ENCODE measurements at regions not wholly inside any gene's neighbourhood (a gene's known extent, or its start where the extent isn't known, plus 50 kb on each side); places are given as distances from the start of the nearest gene placed in this dataset.
A peak's percentile ranks its signal among the peaks of the same experiment; 100 is the strongest.

DNA sequence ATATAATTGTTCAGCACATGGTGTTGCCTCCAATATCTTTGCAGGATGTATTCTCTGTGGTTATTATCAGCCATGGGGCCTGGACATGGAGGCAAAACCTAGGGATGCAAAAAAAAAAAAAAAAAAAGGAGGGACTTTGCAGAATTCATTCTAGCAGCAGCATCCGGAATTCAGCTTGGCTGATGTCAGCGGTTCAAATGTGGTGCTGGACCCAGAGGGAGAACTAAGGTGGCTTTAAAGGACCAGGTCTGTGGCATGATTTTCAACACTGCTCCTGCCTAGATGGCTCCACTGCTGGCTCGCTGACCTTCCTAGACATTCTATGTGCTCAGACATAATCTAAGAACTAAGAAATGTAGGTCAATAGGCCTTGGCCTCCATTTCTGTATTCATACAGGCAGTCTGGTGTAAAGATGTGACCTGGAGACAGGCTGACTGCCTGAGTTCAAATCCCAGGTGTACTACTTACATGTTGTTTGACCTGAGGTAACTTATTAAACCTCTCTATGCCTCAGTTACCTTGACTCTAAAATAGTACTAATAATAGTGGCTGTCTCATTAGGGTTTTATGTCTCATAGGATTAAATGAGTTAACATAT lies 108.6 kb downstream of the PPM1A start:
- TF ChIP-seq ZNF23 (tag by site-specific recombination; IDR thresholded peaks at IDR 0.05; ENCODE audit: borderline replicate concordance) (no peak), ZNF585B (tag by site-specific recombination; IDR thresholded peaks at IDR 0.05) (no peak), BCL11B (tag by site-specific recombination; IDR thresholded peaks at IDR 0.05; ENCODE audit: low read depth) (no peak), KLF9 (tag by site-specific recombination; IDR thresholded peaks at IDR 0.05; ENCODE audit: low read depth) (no peak), ZNF561 (tag by site-specific recombination; IDR thresholded peaks at IDR 0.05; ENCODE audit: borderline replicate concordance) (no peak), ZNF155 (tag by site-specific recombination; IDR thresholded peaks at IDR 0.05) (no peak), ZNF175 (tag by site-specific recombination; IDR thresholded peaks at IDR 0.05) (no peak), KLF10 (tag by site-specific recombination; IDR thresholded peaks at IDR 0.05) (no peak), ZNF623 (tag by site-specific recombination; IDR thresholded peaks at IDR 0.05) (no peak), ZNF558 (tag by site-specific recombination; IDR thresholded peaks at IDR 0.05) (no peak), ZNF366 (tag by site-specific recombination; conservative IDR thresholded peaks at IDR 0.05) (no peak)
- TF ChIP-seq, protein P1, sequence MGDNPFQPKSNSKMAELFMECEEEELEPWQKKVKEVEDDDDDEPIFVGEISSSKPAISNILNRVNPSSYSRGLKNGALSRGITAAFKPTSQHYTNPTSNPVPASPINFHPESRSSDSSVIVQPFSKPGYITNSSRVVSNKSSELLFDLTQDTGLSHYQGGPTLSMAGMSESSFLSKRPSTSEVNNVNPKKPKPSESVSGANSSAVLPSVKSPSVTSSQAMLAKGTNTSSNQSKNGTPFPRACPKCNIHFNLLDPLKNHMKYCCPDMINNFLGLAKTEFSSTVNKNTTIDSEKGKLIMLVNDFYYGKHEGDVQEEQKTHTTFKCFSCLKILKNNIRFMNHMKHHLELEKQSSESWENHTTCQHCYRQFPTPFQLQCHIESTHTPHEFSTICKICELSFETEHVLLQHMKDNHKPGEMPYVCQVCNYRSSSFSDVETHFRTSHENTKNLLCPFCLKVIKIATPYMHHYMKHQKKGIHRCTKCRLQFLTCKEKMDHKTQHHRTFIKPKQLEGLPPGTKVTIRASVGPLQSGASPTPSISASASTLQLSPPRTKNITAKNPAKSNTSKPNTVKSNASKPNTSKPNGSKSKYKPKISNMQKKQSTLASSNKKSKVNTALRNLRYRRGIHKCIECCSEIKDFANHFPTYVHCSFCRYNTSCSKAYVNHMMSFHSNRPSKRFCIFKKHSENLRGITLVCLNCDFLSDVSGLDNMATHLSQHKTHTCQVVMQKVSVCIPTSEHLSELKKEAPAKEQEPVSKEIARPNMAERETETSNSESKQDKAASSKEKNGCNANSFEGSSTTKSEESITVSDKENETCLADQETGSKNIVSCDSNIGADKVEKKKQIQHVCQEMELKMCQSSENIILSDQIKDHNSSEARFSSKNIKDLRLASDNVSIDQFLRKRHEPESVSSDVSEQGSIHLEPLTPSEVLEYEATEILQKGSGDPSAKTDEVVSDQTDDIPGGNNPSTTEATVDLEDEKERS (tag by site-specific recombination; IDR thresholded peaks at IDR 0.05) = no peak
- TF ChIP-seq, protein P2, sequence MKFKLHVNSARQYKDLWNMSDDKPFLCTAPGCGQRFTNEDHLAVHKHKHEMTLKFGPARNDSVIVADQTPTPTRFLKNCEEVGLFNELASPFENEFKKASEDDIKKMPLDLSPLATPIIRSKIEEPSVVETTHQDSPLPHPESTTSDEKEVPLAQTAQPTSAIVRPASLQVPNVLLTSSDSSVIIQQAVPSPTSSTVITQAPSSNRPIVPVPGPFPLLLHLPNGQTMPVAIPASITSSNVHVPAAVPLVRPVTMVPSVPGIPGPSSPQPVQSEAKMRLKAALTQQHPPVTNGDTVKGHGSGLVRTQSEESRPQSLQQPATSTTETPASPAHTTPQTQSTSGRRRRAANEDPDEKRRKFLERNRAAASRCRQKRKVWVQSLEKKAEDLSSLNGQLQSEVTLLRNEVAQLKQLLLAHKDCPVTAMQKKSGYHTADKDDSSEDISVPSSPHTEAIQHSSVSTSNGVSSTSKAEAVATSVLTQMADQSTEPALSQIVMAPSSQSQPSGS (tag by site-specific recombination; IDR thresholded peaks at IDR 0.05; ENCODE audit: low read depth) = no peak
- TF ChIP-seq, protein P3, sequence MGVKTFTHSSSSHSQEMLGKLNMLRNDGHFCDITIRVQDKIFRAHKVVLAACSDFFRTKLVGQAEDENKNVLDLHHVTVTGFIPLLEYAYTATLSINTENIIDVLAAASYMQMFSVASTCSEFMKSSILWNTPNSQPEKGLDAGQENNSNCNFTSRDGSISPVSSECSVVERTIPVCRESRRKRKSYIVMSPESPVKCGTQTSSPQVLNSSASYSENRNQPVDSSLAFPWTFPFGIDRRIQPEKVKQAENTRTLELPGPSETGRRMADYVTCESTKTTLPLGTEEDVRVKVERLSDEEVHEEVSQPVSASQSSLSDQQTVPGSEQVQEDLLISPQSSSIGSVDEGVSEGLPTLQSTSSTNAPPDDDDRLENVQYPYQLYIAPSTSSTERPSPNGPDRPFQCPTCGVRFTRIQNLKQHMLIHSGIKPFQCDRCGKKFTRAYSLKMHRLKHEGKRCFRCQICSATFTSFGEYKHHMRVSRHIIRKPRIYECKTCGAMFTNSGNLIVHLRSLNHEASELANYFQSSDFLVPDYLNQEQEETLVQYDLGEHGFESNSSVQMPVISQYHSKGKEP (tag by site-specific recombination; IDR thresholded peaks at IDR 0.05) = no peak
- ChIA-PET CTCF (interaction anchor here (0.6 to 1.0 kb wide), 2 partner anchors 8 to 92 kb away, joined by 3 to 4 read pairs; no protein-coding TSS in a partner anchor), POLR2A (no interaction called here)

DNA sequence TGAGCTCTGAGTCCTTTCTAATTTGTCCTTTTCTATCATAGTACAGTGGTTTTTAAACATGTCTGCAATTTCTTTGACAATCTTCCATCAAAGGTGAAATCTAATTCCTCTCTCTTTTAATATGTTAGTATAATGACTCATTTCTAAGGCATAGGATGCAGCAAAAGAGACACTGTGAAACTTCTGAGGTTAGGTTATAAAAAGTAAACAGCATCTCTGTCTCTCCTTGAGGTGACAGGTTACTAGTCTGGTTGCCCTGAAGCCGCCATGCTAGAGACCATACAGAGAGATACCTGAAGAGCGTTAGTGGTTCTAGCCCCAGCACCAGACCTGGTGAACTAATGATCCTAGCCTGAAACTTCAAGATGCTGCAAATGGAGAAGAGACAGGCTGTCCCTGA lies 114.3 kb downstream of the PPM1A start:
- POLR2A ChIA-PET = no interaction called here
- TF ChIP-seq, protein P4, sequence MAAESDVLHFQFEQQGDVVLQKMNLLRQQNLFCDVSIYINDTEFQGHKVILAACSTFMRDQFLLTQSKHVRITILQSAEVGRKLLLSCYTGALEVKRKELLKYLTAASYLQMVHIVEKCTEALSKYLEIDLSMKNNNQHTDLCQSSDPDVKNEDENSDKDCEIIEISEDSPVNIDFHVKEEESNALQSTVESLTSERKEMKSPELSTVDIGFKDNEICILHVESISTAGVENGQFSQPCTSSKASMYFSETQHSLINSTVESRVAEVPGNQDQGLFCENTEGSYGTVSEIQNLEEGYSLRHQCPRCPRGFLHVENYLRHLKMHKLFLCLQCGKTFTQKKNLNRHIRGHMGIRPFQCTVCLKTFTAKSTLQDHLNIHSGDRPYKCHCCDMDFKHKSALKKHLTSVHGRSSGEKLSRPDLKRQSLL (tag by site-specific recombination; IDR thresholded peaks at IDR 0.05) = no peak
- TF ChIP-seq, protein P5, sequence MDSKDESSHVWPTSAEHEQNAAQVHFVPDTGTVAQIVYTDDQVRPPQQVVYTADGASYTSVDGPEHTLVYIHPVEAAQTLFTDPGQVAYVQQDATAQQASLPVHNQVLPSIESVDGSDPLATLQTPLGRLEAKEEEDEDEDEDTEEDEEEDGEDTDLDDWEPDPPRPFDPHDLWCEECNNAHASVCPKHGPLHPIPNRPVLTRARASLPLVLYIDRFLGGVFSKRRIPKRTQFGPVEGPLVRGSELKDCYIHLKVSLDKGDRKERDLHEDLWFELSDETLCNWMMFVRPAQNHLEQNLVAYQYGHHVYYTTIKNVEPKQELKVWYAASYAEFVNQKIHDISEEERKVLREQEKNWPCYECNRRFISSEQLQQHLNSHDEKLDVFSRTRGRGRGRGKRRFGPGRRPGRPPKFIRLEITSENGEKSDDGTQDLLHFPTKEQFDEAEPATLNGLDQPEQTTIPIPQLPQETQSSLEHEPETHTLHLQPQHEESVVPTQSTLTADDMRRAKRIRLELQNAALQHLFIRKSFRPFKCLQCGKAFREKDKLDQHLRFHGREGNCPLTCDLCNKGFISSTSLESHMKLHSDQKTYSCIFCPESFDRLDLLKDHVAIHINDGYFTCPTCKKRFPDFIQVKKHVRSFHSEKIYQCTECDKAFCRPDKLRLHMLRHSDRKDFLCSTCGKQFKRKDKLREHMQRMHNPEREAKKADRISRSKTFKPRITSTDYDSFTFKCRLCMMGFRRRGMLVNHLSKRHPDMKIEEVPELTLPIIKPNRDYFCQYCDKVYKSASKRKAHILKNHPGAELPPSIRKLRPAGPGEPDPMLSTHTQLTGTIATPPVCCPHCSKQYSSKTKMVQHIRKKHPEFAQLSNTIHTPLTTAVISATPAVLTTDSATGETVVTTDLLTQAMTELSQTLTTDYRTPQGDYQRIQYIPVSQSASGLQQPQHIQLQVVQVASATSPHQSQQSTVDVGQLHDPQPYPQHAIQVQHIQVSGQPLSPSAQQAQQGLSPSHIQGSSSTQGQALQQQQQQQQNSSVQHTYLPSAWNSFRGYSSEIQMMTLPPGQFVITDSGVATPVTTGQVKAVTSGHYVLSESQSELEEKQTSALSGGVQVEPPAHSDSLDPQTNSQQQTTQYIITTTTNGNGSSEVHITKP (tag by site-specific recombination; IDR thresholded peaks at IDR 0.05) = no peak
- peak; percentile 24; the same call in 1 of the 2 replicates for TF ChIP-seq ZNF350 (tag by site-specific recombination; IDR thresholded peaks at IDR 0.05)
- H3K27ac ChIP-seq (ENCODE audit: extremely low read depth, low read depth, low read length) = no peak overlapping the region
- no peaks in the 10 kb centered on the region for H3K36me3 ChIP-seq (ENCODE audit: control insufficient read depth in 2 of 2, insufficient read depth in 1 of 2, low read length in 2 of 2)
- CTCF ChIA-PET = no interaction called here
- H3K9me3 ChIP-seq (ENCODE audit: control insufficient read depth, insufficient read depth, low read depth, low read length) = no peaks in the 10 kb centered on the region
- no peak overlapping the region for H3K4me3 ChIP-seq (ENCODE audit: low read depth, low read length)
- no peaks in the 10 kb centered on the region for H3K4me1 ChIP-seq (ENCODE audit: control insufficient read depth, insufficient read depth, low read length)

More for the DNA sequence above, 108.6 kb downstream of the PPM1A start:
- Histone ChIP-seq H3K4me1 (ENCODE audit: control insufficient read depth, insufficient read depth, low read length) (no peaks in the 10 kb centered on the region), H3K27ac (ENCODE audit: extremely low read depth, low read depth, low read length) (no peak overlapping the region), H3K4me3 (ENCODE audit: low read depth, low read length) (no peak overlapping the region), H3K36me3 (ENCODE audit: control insufficient read depth in 2 of 2, insufficient read depth in 1 of 2, low read length in 2 of 2) (no peaks in the 10 kb centered on the region), H3K9me3 (ENCODE audit: control insufficient read depth, insufficient read depth, low read depth, low read length) (no peaks in the 10 kb centered on the region)
